NB4 (cell line): ENCODE measurements at regions not wholly inside any gene's neighbourhood (a gene's known extent, or its start where the extent isn't known, plus 50 kb on each side); places are given as distances from the start of the nearest gene placed in this dataset.

Source experiments
- DNase-seq: peaks from one replicate; pipeline ENCODE4 v3.0.0; 2010; ENCODE audit warnings: low read depth
- H3K4me3 ChIP-seq: one replicate; pipeline ENCODE4 v1.5.1; 2011; ENCODE audit warnings: mild to moderate bottlenecking, low read depth, low read length, moderate library complexity
- MYC ChIP-seq: IDR thresholded peaks from 2 replicates; pipeline ENCODE4 v1.6.1; 2011; ENCODE audit warnings: low read depth, low read length
- POLR2A ChIP-seq: IDR thresholded peaks from 2 replicates; pipeline ENCODE4 v1.6.1; 2011; ENCODE audit warnings: mild to moderate bottlenecking; ENCODE audit not compliant: insufficient read length; ENCODE audit errors: extremely low read depth
- TF ChIP-seq, protein P1 (sequence below): IDR thresholded peaks from one replicate; pipeline ENCODE4 v1.5.1; 2012; ENCODE audit warnings: low read depth, low read length
- TF ChIP-seq, protein P2 (sequence below): IDR thresholded peaks from 2 replicates; pipeline ENCODE4 v1.6.1; 2011; ENCODE audit warnings: low read depth, low read length

- TF ChIP-seq MYC (no peak), POLR2A (no peak)
- TF ChIP-seq, protein P1, sequence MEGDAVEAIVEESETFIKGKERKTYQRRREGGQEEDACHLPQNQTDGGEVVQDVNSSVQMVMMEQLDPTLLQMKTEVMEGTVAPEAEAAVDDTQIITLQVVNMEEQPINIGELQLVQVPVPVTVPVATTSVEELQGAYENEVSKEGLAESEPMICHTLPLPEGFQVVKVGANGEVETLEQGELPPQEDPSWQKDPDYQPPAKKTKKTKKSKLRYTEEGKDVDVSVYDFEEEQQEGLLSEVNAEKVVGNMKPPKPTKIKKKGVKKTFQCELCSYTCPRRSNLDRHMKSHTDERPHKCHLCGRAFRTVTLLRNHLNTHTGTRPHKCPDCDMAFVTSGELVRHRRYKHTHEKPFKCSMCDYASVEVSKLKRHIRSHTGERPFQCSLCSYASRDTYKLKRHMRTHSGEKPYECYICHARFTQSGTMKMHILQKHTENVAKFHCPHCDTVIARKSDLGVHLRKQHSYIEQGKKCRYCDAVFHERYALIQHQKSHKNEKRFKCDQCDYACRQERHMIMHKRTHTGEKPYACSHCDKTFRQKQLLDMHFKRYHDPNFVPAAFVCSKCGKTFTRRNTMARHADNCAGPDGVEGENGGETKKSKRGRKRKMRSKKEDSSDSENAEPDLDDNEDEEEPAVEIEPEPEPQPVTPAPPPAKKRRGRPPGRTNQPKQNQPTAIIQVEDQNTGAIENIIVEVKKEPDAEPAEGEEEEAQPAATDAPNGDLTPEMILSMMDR, result no peak
- TF ChIP-seq, protein P2, sequence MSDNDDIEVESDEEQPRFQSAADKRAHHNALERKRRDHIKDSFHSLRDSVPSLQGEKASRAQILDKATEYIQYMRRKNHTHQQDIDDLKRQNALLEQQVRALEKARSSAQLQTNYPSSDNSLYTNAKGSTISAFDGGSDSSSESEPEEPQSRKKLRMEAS, result no peak
- no peak overlapping the region for H3K4me3 ChIP-seq
- DNase-seq, result no peak
Measured at GRCh38 chr12:87853448-87854003, 175.7 kb downstream of the C12orf50 start.

DNA sequence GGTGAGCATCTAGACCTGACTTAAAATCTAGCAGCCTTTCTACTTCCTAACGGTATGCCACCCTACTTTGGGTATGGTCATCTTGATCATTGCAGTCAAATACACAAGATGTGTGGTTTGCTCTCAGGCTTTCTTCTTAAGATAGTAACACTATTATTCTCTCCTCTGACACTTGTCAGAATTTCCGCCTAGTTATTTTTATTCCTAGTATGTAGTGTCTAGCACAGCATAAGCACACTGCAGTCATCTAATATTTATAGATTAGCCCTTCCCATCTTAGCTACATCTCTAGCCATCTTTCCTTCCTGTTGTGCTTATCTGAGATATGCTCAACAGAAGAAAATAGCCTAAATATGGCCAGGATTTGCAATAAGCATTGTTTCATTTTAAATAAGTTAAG is 180.1 kb downstream of the C12orf50 start:
- no peak overlapping the region for H3K4me3 ChIP-seq
- TF ChIP-seq POLR2A, result no peak
- TF ChIP-seq, protein P2, result no peak
- TF ChIP-seq MYC, result no peak
- TF ChIP-seq, protein P1, result no peak
- DNase-seq, result no peak

DNA sequence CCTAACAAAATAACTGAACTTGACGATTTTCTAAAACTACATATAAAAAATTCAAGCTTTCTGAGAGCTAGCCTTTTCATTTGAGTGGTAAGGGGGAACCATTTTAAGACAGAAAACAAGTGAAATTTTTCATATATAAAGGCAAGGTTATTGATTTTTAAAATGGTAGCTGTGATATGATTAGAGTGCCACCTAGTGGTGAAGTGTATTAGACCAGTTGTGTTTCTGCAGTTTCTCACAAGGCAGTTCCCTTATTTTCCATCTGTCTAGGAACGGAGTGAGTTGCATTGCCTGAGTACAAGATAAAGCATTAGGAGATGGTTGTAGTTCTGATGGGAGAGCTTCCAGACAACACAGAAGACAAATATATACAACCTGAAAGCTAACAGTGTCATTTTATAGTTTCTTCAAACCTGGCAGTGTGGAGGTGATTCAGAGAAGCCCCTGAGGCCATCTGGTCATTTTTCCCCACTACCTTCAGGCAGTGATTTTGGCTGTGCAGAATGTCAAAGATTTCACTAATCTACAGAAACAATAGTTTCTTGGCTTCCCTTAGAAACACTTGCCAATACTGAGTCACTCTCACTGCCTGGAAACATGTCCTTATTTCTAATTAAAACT is 180.8 kb downstream of the C12orf50 start:
- TF ChIP-seq POLR2A, result no peak
- TF ChIP-seq, protein P1, result peak; percentile 61
- peak; percentile 77 for DNase-seq
- no peak overlapping the region for H3K4me3 ChIP-seq

DNA sequence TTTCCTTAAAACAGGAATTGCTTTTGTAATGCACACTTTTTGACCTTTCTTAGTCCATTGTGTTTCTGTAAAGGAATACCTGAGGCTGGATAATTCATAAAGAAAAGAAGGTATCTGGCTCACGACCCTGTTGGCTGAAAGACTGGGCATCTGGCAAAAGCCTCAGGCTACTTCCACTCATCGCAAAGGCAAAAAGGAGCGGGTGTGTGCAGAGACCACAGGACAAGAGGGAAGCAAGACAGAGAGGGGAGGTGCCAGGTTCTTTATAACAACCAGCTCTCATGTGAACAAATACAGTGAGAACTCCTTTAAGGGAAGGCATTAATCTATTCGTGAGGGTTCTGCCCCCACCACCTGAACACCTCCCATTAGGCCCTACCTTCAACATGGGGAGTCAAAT is 182.1 kb downstream of the C12orf50 start:
- TF ChIP-seq MYC (no peak), POLR2A (no peak)
- TF ChIP-seq, protein P1, result no peak
- TF ChIP-seq, protein P2, result no peak
- no peak for DNase-seq
- no peak overlapping the region for H3K4me3 ChIP-seq

GRCh38 chr12:87846045-87846444 is 183.2 kb downstream of the C12orf50 start:
- no peak for DNase-seq
- H3K4me3 ChIP-seq, result no peak overlapping the region
- TF ChIP-seq POLR2A (no peak), MYC (no peak)
- TF ChIP-seq, protein P1, result no peak
- TF ChIP-seq, protein P2, result no peak

GRCh38 chr12:87841935-87842334 is 187.3 kb downstream of the C12orf50 start:
- no peak for DNase-seq
- no peak overlapping the region for H3K4me3 ChIP-seq
- TF ChIP-seq POLR2A (no peak), MYC (no peak)
- TF ChIP-seq, protein P2, result no peak
- TF ChIP-seq, protein P1, result no peak
